K562 (cell line): ENCODE measurements at regions not wholly inside any gene's neighbourhood (a gene's known extent, or its start where the extent isn't known, plus 50 kb on each side); places are given as distances from the start of the nearest gene placed in this dataset.

Experiments
- ARNT ChIP-seq, 2 experiments: fragments of 450-650 bp; IDR thresholded peaks; 2 replicates each; pipeline ENCODE4 v1.6.1; 2016; ENCODE audit warnings: mild to moderate bottlenecking in 1 of 2
- BACH1 ChIP-seq: fragments of 200-800 bp; sonication (Bioruptor generic); IDR thresholded peaks from 2 replicates; pipeline ENCODE4 v1.6.1; 2016; ENCODE audit warnings: missing genetic modification characterization, missing compliant biosample characterization
- CBX8 ChIP-seq: fragments of 200-600 bp; sonication (generic); IDR thresholded peaks from 2 replicates; pipeline ENCODE4 v1.6.1; 2012; ENCODE audit warnings: borderline replicate concordance, mixed run types, low read depth, mild to moderate bottlenecking, moderate library complexity, mixed read lengths, low read length, control low read depth, inconsistent platforms; ENCODE audit not compliant: poor library complexity, severe bottlenecking; ENCODE audit errors: extremely low read depth
- EZH2 ChIP-seq: IDR thresholded peaks from 2 replicates; pipeline ENCODE4 v1.6.1; 2012; ENCODE audit warnings: low read depth, mild to moderate bottlenecking, inconsistent platforms, low read length, borderline replicate concordance
- FIP1L1 ChIP-seq: fragments of 200-400 bp; formaldehyde crosslinking; IDR thresholded peaks from 2 replicates; pipeline ENCODE4 v1.6.1; 2018; ENCODE audit warnings: mild to moderate bottlenecking, low read depth, low read length; ENCODE audit not compliant: poor library complexity, severe bottlenecking
- NR3C1 ChIP-seq: sonication (generic); formaldehyde crosslinking; IDR thresholded peaks from 2 replicates; pipeline ENCODE4 v1.8.1; 2022; ENCODE audit warnings: missing genetic modification reagents
- PKNOX1 ChIP-seq: fragments of 450-650 bp; IDR thresholded peaks from 2 replicates; pipeline ENCODE4 v1.6.1; 2016
- ZBTB26 ChIP-seq: fragments of 450-650 bp; formaldehyde crosslinking; IDR thresholded peaks from 2 replicates; pipeline ENCODE4 v1.4.0; 2022; ENCODE audit warnings: missing genetic modification characterization
- TF ChIP-seq, protein P1 (sequence below), 3 experiments: IDR thresholded peaks in 2 of 3; conservative IDR thresholded peaks in 1 of 3; 2 replicates each; pipeline ENCODE4 v1.5.1; 2011 to 2012; ENCODE audit warnings: low read length in 3 of 3, mild to moderate bottlenecking in 3 of 3, control low read depth in 2 of 3, improper control_type of control experiment in 1 of 3, inconsistent platforms in 1 of 3, low read depth in 1 of 3, mixed read lengths in 1 of 3, moderate library complexity in 1 of 3; ENCODE audit not compliant: insufficient read depth in 2 of 3

GRCh38 chr7:13115157-13115772, 427.8 kb downstream of the ARL4A start:
- no peak for TF ChIP-seq BACH1
- no peak; the same call in 1 of the 2 replicates for TF ChIP-seq PKNOX1
- TF ChIP-seq NR3C1 (CRISPR knock-in tag) = no peak
- TF ChIP-seq ARNT (IDR thresholded peaks at IDR 0.05) = no peak
- TF ChIP-seq, protein P1, sequence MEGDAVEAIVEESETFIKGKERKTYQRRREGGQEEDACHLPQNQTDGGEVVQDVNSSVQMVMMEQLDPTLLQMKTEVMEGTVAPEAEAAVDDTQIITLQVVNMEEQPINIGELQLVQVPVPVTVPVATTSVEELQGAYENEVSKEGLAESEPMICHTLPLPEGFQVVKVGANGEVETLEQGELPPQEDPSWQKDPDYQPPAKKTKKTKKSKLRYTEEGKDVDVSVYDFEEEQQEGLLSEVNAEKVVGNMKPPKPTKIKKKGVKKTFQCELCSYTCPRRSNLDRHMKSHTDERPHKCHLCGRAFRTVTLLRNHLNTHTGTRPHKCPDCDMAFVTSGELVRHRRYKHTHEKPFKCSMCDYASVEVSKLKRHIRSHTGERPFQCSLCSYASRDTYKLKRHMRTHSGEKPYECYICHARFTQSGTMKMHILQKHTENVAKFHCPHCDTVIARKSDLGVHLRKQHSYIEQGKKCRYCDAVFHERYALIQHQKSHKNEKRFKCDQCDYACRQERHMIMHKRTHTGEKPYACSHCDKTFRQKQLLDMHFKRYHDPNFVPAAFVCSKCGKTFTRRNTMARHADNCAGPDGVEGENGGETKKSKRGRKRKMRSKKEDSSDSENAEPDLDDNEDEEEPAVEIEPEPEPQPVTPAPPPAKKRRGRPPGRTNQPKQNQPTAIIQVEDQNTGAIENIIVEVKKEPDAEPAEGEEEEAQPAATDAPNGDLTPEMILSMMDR (IDR thresholded peaks at IDR 0.05 in 2 of 3, conservative IDR thresholded peaks at IDR 0.05 in 1 of 3; ENCODE audit: insufficient read depth in 2 of 3, low read depth in 1 of 3, low read length in 3 of 3) = 0 out of 6 replicates have a peak, but pooled peaks of 1 of the 3 experiments have one; percentile 4
- no peak for TF ChIP-seq ZBTB26 (CRISPR knock-in tag)
- TF ChIP-seq CBX8 = no peak
- no peak for TF ChIP-seq EZH2
- no peak for TF ChIP-seq FIP1L1
